GM19328 (cell line): ENCODE measurements at regions not wholly inside any gene's neighbourhood (a gene's known extent, or its start where the extent isn't known, plus 50 kb on each side); places are given as distances from the start of the nearest gene placed in this dataset.
"Not testable (repeated sequence)": the region's sequence is repeated elsewhere in the genome, so short reads cannot be mapped to it uniquely, and the experiment has no call there.

Experiments used
- ATAC-seq: cut with Tn5 transposase; IDR thresholded peaks from one replicate; pipeline ENCODE4 v1.9.1; 2021; ENCODE audit warnings: mild to moderate bottlenecking, moderate library complexity; ENCODE audit not compliant: unreplicated experiment

DNA sequence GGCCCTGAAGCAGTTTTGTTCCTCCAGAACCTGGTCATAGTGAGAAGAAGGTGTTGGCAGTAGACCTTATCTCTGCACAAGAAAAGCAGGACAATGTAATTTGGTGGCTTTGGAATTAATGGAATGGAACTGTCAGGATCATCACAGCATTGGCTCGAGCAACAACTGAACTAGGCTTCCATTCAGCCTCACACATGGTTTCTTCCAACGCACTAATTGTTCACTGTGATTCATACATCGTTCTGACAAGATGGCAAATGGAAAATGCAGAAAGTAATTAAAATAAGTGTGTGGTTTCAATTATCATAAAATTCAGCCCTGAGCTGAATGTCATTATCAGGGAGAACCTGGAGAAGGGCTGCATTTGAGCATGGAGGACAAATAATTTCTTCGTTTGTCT, 80.6 kb downstream of the MFSD1 start:
- no peak for ATAC-seq

DNA sequence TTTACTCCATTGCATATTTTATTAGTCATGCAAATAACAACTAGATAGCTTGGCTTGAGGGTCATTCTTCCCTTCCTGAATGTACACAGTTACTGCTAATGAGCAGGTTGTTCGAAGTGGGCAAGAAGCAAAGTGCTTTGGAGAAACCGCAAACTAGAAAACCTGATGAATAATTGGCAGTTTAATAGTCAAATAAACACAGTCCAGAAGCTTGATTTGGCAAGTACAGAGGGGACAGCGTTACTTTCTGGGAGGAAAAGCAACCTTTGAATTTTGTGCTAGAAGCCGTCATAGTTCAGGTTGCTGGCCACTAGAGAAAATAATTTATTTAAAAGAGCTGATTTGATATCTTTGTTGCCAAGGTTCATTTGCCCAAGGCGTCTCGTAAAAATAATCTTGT, 94.9 kb downstream of the MFSD1 start:
- no peak for ATAC-seq

DNA sequence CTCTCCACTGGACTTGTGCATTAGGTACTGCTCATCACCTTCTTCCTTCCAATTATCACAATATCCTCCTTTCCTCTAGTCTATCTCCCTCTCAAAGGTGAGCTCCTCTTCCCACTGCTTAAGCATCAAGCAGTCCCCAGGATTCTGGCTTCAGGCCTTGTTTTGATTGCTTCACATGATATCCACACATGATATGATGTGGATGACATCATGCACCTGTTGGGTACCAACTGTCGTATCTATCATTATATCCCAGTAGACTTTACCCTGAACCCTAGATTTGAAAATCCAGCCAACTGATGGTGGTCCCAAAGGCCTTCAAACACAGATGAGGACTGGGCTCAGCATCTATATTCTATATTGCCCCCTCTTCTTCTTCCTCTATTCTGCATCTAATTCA, 104.9 kb downstream of the MFSD1 start:
- no peak for ATAC-seq

DNA sequence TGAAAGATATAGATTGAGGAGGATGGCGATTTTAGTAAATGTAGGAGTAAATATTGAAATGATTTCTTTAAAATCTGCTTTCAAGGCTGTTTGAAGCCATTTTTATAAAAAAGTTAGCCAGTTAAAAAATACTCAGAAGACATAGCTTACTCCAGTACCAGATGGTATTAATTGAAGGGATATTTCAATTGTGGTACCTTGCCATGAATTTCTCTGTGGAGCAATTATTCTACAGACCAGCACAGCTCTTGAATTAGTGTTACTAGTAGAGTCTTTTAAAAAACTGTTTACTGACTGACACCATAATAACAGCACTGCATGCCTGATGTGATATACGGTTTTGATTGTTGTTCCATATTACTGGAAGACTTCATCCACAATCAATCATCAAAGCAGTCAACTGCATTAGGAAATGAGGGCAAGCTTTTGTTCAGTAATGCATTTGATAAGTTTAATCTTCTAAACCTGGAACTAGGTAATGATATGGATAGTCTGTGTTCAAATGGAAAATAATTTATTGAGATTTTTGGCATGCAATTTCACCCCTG, 106.4 kb downstream of the MFSD1 start:
- no peak for ATAC-seq

DNA sequence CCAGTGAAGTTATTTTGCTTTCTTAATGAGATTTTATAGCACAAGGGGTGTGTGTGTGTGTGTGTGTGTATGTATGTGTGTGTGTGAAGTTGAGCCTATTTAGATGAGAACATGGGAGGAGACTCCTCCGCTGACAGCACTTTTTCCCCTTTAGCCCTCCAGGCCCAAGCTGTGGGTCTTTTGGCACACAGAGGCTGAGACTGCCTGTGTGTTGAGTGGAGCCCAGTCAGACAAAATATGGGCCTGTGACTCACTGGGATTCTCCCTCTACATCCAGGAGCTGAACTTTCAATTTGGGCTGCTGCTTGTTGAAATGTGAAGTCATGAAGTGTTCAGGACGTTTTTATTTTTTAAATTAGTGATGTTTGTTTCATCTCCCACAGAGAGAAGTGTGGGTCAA, 108.0 kb downstream of the MFSD1 start:
- no peak for ATAC-seq

DNA sequence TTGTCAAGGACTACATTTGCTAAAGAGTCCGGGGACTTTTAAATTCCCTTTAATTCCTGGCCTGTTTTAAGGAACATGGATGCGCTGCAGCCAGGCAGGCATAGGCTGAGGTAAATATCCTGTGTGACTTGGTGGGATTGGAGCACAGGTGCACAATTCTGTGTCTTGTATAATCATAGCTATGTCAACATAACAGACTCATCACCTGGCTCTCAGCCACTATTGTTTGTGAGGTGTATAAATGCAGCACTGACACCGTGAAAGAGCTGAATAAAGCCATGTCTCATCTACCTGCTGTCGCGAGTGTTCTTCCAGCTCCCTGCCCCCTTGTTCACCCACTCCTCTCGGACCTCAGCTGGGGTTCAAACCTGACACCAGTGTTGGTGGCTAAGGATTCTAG, 109.7 kb downstream of the MFSD1 start:
- no peak for ATAC-seq

DNA sequence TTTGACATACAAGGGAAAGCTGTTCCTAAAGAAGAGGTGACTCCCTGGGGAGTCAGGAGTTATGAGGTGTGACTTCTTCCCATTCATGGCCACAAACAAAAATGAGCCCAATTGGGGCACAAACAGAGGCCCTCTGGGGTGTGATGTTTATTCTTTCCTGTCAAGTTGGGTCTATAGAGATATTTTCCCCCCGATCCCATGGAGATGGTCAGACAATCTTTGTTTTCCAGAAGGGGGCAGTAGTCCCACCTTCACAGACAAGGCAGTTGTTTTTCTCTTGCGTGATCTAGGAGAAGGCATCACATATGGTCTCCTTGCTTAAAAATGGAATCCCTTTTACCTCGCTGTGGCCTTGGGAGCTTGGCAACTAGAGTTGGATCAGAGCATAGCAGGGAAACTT, 110.3 kb downstream of the MFSD1 start:
- ATAC-seq: no peak

DNA sequence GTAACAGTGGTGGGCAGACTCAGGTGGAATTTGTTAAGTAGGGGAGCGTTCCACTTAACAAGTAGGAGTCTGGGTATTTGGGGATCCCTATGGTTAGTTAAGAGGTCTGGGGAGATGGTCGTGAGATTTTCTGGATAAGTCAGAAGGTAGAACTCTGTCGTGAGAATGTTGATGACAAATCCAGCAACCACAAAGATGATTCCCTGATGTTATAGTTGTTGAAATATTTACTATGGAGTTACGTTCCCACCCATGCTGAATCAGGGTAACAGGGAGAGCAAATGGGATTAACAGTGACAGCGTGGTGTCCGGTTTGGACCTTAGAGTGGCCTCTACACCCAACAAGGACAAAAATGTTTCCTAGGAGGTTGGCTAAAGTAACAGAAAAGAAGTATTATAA, 110.8 kb downstream of the MFSD1 start:
- ATAC-seq: no peak

DNA sequence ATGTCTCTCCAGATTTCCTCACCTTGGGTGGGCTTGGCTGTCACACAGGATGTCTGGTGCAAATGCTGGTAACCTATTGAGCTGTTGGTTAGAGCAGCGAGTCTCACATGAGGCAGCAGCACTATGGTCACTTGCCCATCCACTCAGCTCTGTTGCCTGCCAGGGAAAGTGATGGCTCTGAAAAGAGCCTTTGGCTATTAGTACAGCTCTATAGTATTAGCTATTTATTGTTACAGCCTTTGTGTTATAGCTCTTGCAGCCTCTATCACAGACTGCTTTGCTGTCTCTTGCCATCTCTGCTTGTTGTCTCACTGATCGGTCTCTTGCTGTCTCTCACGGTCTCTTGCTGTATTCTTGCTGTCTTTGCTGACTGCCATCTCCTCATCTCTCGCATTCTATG, 114.3 kb downstream of the MFSD1 start:
- ATAC-seq: no peak

DNA sequence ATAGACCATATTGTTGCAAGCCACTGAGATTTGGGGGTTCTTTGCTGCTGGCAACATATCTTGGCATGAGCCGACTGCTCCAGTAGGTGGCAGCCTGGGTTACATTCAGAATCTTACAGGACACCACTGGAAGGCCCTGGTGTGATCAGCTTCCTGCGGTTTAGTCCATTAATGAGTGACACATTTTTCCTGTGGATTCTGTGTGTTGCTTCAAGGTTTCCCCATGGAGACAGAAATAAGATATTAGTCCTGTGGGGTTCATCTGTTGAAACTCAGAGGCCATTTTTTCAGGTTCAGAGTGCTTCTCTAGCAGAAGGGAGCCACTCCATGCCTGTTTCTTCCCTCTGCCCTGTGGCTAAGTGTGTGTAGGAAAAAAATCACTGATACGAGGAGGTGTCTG, 116.2 kb downstream of the MFSD1 start:
- no peak for ATAC-seq

DNA sequence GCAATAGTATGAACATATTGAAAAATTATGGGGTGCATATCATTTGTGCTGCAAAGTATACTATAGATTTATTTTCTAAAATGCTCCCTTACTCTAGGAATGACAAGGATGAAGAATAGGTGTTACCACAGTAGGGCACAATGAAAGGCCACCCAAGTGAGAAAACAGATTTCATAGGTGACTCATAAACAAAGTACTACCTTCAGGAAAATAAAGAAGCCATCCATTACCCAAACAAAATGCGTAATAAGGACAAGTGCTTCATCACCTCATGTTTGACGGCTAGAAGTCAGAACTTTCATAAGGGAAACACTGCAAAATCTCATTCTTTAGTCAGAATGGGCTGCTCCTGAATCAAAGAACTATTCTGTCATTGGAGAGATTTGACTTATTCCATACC, 116.6 kb downstream of the MFSD1 start:
- no peak for ATAC-seq

DNA sequence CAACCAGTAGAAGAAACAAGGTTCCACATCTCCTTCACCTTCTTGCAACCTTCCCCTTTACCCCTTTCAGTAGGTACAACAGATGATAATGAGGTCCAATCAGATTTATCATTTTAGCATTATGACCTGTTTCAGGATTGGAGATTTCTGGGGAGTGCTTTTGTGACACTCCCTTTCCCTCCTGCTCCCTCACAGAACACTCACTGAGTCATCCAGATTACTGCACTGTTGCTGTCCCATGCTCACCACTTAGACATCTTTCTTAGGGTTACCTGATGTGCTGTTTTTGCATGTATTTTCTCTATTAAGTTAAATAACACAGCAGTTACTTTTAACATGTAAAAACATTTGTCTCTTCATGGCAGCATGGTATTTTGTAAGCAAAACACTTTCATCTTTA, 118.5 kb downstream of the MFSD1 start:
- no peak for ATAC-seq

DNA sequence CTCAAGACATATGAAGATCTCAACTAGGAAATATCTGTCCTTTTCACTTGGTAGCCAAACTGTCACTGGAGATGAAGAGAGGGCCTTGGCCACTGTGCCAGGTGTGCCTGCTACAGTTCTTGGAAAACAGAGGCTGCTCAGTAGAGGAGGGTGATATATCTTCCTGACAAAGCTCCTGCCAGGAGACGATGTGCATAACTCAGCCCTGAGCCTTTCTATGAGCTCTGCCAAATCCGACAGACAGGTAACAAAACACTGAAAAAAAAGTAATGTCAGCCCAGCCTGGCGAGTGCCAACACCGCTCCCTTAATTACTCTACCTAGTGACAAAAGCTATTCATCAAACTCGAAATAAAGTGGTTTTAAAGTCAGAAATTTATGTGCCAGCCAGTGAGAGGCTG, 123.2 kb downstream of the MFSD1 start:
- ATAC-seq: no peak

DNA sequence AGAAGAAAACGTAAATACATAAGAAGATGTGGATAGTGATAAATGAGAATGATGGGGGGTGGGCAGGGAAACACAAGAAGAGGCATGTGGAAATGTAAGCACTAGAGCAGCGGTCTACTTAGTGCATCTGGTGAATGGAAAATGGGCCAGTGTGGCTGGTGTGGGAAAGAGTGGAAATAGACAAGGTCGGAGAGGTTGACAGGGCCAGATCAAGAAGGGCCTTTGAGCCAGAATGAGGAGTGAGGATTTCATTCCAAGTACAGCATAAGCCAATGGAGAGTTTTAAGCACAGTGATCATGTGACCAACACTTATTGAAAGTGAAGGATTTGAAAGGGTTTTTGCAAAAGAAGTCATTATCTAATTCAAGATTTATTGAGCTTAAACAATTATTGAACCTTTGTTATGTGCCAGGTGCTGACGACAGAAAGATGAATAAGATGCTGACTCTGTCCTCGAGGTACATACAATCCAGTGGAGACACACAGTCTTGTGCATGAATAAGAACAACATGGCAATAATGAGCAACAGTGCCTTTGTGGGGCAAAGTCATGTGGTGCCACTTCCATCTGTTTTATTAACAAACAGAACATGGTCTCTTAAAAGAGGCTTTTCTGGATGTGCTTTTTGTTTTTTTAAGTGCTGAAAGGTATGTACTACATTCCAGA, 124.1 kb downstream of the MFSD1 start:
- no peak for ATAC-seq

DNA sequence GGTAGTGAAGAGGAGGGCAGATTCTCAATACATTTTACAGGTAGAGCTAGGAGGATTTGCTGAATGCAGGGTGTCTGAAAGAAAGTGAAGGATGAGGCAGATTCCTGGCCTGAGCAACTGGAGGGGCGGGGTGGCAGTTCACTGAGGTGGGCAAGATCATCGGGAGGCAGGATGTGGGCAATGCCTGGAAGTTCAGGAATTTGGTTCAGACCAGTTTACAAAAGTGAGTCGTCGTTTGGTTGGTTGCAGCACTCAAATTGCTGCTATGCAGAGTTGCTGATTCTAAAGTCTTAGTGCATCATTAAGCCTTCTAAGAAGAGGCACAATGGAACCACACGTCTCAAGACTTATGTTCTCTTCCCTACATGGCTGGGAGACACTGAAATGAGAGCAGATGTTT, 134.0 kb downstream of the MFSD1 start:
- no peak for ATAC-seq

DNA sequence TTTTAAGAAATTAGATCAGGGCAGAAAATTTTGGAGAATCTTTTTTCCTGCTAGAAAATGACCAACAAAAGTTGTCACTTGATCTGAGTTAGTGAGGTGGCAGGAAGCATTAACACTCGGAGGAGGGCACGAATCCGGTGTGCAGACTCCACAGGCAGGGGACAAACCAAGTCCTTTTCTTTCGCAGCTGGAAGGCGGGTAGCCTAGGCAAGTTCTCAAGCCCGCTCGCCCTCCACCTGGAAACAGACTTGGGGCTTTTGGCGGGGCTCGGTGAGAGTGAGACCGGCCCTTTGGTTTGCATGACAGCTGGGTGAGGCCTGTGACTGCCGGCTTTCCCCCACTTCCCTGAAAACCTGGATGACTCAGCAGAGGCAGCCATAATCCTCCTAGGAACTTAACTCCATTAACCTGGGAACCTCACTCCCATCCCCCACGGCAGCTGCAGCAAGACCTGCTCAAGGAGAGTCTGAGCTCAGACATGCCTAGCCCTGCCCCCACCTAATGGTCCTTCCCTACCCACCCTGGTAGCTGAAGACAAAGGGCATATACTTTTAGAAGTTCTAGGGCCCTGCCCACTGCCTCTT, 134.8 kb downstream of the MFSD1 start:
- no peak for ATAC-seq

DNA sequence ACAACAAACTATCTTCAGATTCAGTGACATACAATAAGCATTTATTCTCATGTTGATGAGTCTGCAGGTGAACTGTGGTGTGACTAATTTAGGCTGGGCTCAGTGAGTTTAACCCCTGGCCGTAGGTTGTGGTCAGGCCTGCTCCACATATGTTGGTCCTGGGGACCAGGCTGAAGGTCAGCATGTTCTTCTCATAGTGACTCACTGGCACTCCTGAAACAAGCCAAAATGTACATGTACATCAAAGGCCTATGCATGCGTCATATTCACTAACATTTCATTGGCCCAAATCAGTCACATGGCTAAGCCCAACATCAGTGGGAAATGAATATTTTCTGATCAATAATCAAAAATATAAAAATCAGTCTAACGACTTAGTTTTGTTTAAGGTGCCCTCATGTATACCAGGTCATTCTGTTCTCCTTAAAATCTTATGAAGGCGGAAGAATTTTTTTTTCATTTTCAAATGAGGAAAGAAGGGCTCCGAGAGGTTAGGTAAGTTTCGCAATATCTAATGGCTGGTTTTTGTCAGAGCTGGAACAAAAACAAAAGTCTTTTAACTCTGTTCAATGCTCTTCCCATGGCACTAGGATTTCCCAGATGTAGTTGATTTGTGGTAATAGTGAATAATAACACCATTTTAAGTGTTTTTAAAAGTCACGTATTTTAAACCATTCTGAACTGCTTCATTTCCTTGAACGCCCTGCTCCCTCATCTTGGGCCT, 148.5 kb downstream of the MFSD1 start:
- ATAC-seq: no peak

DNA sequence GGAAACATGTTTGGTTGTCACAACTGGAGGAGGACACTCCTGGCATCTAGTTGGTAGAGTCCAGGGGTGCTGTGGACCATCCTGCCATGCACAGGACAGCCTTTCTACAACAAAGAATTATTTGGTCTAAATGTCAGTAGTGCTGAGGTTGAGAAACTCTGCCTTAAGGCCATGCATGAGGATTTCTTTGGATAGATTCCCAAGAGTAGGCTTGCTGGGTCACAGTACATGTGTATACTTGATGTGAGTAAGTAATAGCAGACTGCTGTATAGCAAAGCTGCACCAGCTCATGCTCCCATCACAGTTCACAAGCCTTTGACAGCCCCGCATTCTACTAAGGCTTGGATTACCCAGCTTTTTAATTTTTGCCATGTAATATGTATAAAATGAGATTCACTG, 151.3 kb downstream of the MFSD1 start:
- no peak for ATAC-seq

DNA sequence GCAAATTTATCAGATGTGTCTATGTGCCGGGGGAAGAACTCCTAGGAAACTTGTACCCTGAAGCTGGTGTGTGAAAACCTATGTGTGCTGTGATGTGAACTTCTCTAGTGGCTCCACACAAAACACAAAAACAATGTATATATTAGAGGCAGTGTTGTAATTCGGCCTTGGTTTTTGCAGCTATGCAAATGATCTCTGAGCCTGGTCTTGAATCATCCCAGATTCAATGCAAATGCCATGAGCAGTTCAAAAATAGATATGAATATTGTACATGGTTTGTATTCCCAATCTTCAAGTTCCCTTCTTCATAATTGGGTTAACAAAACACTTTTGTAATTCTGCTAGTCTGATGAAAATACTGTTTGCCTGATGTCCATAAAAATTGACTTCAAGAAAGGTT, 152.6 kb downstream of the MFSD1 start:
- no peak for ATAC-seq

DNA sequence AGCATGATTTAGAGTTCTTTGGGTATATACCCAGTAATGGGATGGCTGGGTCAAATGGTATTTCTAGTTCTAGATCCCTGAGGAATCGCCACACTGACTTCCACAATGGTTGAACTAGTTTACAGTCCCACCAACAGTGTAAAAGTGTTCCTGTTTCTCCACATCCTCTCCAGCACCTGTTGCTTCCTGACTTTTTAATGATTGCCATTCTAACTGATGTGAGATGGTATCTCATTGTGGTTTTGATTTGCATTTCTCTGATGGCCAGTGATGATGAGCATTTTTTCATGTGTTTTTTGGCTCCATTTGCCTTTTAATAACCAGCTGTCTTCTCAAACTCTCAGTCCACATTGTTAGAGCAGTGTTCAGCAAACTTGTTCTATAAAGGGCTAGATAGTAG, 155.9 kb downstream of the MFSD1 start:
- not testable (repeated sequence) for ATAC-seq

DNA sequence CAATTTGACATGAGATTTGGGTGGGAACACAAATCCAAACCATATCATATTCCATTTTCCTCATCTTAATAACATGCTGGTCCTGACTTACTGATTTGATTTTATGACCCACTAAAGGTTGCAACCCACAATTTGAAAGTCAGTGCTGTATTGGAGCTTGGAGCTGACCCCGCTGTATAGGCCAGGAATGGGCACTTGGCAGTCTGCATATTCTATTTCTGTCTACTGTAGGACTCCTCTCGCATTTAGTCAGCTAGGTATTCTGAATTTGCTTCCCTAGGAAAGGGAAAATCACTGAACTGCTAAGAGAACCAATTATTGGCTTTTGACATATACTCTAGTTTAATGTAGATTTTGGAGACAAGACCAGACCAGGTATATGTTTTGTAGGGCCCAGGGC, 157.0 kb downstream of the MFSD1 start:
- no peak for ATAC-seq

DNA sequence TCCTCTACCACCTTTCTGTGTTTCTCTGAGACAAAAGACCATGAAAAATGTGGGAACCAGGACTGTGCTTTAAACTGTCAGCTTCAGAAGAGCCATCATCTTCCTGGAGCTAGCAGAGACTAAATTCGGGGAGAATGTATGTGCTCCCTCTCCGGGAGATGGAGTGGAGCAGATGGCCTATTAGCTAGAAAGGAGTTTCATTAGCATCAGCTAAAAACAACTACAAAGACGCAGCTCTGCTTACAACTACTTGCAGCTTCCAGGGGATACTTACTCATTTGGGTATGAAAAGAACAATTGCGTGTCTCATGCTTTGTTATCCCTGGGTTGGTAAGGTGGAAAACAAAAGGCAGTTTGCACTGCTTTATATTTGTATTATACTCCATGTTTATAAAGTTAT, 159.6 kb downstream of the MFSD1 start:
- no peak for ATAC-seq
